ENCODE measurements at regions not wholly inside any gene's neighbourhood (a gene's known extent, or its start where the extent isn't known, plus 50 kb on each side); places are given as distances from the start of the nearest gene placed in this dataset.

DNA sequence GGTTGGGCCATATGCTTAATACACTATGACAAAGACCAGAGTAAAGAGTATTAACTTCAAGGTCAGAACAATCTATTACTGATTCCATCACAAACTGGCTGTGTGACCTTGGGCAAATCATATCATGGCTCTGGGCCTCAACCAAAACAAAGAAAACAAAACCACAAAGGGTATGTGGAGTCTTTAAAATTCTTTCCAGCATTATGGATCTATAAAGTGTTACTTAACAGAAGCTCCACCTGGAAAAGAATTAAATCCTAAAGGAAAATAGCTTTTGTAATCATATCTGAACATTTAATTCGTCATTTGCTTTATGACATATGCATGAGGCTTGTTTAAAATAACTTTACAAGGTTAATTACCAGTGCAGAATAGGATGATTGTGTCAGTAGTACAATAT, 265.5 kb downstream of the SATB1 start:
- Mint-ChIP-seq H3K4me1 (peaks cover 0 to 2% (median 0%) of the 10 kb centered on the region in 4 donors), H3K36me3 (no peaks in the 10 kb centered on the region), H3K9me3 (no peaks in the 10 kb centered on the region), H3K27ac (no peak overlapping the region), H3K4me3 (no peak overlapping the region), H3K27me3 (peaks cover 0 to 5% (median 3%) of the 10 kb centered on the region in 5 donors)
- POLR2A ChIA-PET, result interaction anchor here (0.5 kb wide), 1 partner anchor 143 kb away, joined by 4 read pairs; no protein-coding TSS in a partner anchor
- ATAC-seq (no peak), DNase-seq (no peak)

DNA sequence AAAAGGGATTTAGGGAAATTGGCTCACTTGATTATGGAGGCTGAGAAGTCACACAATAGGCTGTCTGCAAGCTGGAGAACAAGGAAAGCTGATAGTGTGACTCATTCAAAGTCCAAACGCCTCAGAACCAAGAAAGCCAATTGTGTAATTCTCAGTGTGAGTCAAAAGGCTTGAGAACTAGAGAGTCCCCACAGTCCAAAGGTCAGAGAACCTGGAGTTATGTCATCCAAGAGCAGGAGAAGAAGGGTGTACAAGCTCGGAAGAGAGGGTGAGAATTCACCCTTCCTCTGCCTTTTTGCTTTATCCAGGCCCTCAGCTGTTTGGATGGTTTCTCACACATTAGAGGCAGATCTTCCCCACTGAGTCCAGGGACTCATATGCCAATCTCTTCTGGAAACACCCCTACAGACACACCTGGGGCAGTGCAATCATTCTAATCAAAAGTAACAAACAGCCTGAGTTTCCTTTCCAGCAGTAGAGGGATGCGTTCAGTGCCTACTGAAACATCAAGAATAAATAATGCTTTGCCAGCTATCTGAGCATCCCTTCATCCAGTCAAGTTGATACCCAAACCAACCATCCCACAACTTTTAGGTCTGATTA, 271.5 kb downstream of the SATB1 start:
- DNase-seq (no peak), ATAC-seq (no peak)
- Mint-ChIP-seq H3K27me3 (peaks cover 0 to 2% (median 0%) of the 10 kb centered on the region in 5 donors), H3K36me3 (no peaks in the 10 kb centered on the region), H3K9me3 (no peaks in the 10 kb centered on the region), H3K4me1 (no peaks in the 10 kb centered on the region), H3K27ac (no peak overlapping the region), H3K4me3 (no peak overlapping the region)
- POLR2A ChIA-PET, result no interaction called here

DNA sequence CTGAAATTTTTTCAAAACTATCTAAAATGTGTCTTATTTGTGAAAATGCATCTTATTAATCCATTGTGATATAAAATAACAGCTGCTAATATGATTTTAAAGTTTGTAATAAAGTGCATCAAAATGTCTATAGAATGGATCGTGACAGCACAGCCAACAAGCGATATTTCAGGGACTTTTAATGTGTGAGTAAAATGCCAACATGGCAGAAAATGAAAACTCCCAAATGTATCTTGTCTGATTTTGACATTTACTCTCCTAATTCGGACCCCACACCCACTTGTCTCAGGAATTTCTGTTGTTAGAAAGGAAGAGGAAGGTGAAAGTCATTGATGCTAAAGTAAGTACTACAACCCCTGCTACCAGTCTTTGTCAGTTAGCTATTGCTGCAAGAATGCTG, 273.9 kb downstream of the SATB1 start:
- H3K36me3 Mint-ChIP-seq, result no peaks in the 10 kb centered on the region
- no peaks in the 10 kb centered on the region for H3K4me1 Mint-ChIP-seq
- POLR2A ChIA-PET, result no interaction called here
- no peak for DNase-seq
- no peaks in the 10 kb centered on the region for H3K9me3 Mint-ChIP-seq
- ATAC-seq, result no peak
- H3K27ac Mint-ChIP-seq, result no peak overlapping the region
- H3K27me3 Mint-ChIP-seq, result peaks cover 0 to 6% (median 0%) of the 10 kb centered on the region in 5 donors
- H3K4me3 Mint-ChIP-seq, result no peak overlapping the region

DNA sequence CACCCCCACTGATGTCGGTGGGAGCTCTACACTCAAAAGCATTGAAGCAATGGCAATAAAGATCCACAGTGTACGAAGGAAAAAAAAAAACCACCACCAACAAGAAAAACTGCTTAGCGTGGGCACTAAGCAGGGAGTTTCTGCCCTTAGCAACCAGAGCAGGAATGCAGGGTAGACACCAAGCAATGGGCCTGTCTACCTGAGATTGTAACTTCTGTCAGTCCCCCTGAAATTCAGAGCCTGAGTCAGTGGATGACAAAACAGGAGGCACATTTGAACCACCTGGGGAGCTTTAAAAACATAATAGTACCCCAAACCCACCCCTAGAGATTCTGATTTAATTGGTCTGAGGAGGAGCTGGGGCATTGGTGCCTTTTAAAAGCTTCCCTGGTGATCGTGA, 275.2 kb downstream of the SATB1 start:
- H3K4me3 Mint-ChIP-seq, result no peak overlapping the region
- no peaks in the 10 kb centered on the region for H3K4me1 Mint-ChIP-seq
- POLR2A ChIA-PET, result no interaction called here
- no peak for ATAC-seq
- H3K27ac Mint-ChIP-seq, result no peak overlapping the region
- H3K9me3 Mint-ChIP-seq, result no peaks in the 10 kb centered on the region
- H3K27me3 Mint-ChIP-seq, result peaks cover 0 to 6% (median 0%) of the 10 kb centered on the region in 5 donors
- no peaks in the 10 kb centered on the region for H3K36me3 Mint-ChIP-seq
- DNase-seq, result no peak

DNA sequence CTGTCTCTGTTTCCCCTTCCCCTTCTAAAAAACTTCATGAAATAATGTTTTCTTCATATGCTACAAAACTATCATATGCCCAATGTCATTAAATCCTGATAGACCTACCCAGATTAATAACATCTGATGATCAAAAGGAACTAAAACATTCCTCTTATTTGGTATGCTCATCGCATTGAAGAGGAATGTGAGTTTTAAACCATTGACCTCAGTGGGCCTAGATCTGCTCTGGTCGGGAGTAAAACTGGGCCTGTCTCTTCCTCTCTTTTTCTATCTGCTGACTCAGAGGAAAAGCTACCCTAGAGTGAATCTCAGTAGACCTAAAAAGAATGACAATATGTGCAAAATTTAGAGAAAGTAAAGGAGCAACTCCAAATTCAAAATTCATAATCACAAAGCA, 275.8 kb downstream of the SATB1 start:
- Mint-ChIP-seq H3K27ac (no peak overlapping the region), H3K27me3 (peaks cover 0 to 6% (median 0%) of the 10 kb centered on the region in 5 donors), H3K4me3 (no peak overlapping the region), H3K9me3 (no peaks in the 10 kb centered on the region), H3K4me1 (no peaks in the 10 kb centered on the region), H3K36me3 (no peaks in the 10 kb centered on the region)
- ATAC-seq (no peak), DNase-seq (no peak)
- POLR2A ChIA-PET, result no interaction called here

GRCh38 chr3:18144571-18144970, 280.6 kb downstream of the SATB1 start:
- no peaks in the 10 kb centered on the region for H3K36me3 Mint-ChIP-seq
- POLR2A ChIA-PET, result no interaction called here
- no peaks in the 10 kb centered on the region for H3K4me1 Mint-ChIP-seq
- H3K27ac Mint-ChIP-seq, result no peak overlapping the region
- H3K4me3 Mint-ChIP-seq, result no peak overlapping the region
- no peak for DNase-seq
- H3K27me3 Mint-ChIP-seq, result peaks cover 0 to 6% (median 0%) of the 10 kb centered on the region in 5 donors
- H3K9me3 Mint-ChIP-seq, result no peaks in the 10 kb centered on the region
- no peak for ATAC-seq

DNA sequence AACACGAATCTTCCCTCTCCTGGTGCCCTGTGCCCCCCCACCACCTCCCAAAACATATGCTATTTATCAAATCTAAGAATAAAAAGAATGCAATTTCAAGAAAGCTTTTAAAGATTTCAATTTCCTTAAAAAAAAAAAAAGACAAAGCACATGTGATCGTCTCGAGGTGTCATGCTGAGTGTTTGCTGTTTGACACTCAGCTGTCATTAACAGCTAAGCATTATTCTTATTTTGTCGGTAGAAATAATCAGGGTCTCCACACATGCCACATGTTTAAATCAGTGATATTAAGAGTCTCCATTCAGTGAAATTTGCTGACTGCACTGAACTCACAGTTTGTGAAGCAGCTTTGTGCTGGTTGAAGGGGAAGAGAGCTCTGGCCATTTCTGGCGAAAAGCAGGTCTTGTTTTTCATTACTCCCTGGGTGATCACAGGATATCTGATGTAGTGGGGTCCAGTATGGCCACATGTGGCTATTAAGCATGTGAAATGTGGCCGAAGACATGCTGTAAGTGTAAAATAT, 281.8 kb downstream of the SATB1 start:
- Mint-ChIP-seq H3K27me3 (peaks cover 0 to 6% (median 0%) of the 10 kb centered on the region in 5 donors), H3K36me3 (no peaks in the 10 kb centered on the region), H3K4me1 (no peaks in the 10 kb centered on the region), H3K27ac (no peak overlapping the region), H3K9me3 (no peaks in the 10 kb centered on the region), H3K4me3 (no peak overlapping the region)
- DNase-seq (no peak), ATAC-seq (no peak)
- POLR2A ChIA-PET, result no interaction called here

- H3K4me1 Mint-ChIP-seq, result no peaks in the 10 kb centered on the region
- DNase-seq, result no peak
- no peaks in the 10 kb centered on the region for H3K9me3 Mint-ChIP-seq
- H3K4me3 Mint-ChIP-seq, result no peak overlapping the region
- POLR2A ChIA-PET, result no interaction called here
- no peaks in the 10 kb centered on the region for H3K27me3 Mint-ChIP-seq
- H3K36me3 Mint-ChIP-seq, result no peaks in the 10 kb centered on the region
- no peak for ATAC-seq
- no peak overlapping the region for H3K27ac Mint-ChIP-seq
These were observed 287.2 kb downstream of the SATB1 start for GRCh38 chr3:18137958-18138357.

DNA sequence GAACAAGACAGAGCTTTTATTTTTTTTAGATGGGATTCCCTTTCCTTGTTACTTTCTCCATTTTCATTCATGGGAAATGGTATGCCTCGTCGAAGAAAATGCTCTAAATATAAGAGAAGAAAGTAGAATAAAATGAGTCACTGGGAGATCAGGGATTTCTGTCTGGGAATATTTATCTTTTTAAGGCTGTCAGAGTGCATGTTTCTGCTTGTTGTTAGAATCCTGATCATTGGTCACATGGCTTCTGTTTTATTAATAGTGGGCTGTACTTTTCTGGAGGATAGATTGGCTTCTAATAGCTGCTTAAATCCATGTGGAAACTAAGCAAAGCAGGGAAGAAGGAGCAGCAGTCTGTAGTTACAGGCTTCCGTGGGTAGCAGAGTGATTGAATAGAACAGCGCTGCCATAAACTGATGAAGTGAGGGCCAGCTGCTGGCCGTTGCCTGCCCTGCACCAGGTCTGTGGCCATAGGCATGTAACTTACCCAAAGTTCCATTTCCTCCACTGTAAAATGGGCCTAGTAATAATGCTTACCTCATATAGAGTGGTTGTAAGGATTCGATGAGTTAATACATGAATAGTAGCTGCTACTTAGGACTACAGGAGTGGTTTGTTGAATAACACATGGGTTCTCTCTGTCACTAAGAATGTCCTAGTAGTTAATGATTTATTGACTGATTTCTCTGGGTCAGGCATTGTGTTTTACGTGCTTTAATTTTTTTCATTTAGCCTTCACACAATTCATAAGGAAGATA, 289.9 kb downstream of the SATB1 start:
- H3K4me1 Mint-ChIP-seq, result no peaks in the 10 kb centered on the region
- no peak overlapping the region for H3K4me3 Mint-ChIP-seq
- ATAC-seq (no peak), DNase-seq (no peak)
- no peaks in the 10 kb centered on the region for H3K9me3 Mint-ChIP-seq
- H3K36me3 Mint-ChIP-seq, result no peaks in the 10 kb centered on the region
- no peaks in the 10 kb centered on the region for H3K27me3 Mint-ChIP-seq
- H3K27ac Mint-ChIP-seq, result no peak overlapping the region
- POLR2A ChIA-PET, result no interaction called here

DNA sequence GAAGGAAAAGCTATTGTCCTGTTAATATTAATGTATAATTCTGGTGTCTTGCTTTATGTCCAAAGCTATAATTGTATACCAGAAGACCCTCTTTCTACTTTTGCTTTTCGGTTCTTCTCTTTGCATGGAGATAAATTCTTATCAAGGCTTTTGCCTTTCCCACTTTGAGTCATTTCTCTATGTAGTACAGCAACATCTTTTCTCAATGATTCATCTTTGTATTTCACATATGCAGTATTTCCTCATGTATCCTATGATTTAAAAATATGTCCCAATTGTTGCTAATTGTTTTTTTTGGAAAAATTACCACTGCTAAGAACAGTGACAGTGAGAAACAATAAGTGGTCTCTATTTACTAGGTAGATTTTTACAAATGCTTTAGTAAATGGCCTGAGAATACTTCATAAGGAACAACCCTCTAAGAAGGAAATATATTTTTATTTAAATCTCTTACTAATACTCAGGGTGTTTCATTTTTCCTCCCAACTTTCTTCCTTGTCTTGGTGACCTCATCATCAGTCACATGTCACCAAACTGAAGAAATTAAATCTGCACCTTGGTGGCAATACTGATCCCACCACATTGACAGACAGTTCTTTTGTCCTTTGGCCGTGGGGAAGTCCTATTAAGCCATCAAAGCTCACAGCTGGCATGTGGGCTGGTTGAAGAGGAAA, 290.6 kb downstream of the SATB1 start:
- H3K9me3 Mint-ChIP-seq, result no peaks in the 10 kb centered on the region
- no peaks in the 10 kb centered on the region for H3K4me1 Mint-ChIP-seq
- DNase-seq (no peak), ATAC-seq (no peak)
- H3K27ac Mint-ChIP-seq, result no peak overlapping the region
- POLR2A ChIA-PET, result no interaction called here
- no peak overlapping the region for H3K4me3 Mint-ChIP-seq
- no peaks in the 10 kb centered on the region for H3K27me3 Mint-ChIP-seq
- H3K36me3 Mint-ChIP-seq, result no peaks in the 10 kb centered on the region

DNA sequence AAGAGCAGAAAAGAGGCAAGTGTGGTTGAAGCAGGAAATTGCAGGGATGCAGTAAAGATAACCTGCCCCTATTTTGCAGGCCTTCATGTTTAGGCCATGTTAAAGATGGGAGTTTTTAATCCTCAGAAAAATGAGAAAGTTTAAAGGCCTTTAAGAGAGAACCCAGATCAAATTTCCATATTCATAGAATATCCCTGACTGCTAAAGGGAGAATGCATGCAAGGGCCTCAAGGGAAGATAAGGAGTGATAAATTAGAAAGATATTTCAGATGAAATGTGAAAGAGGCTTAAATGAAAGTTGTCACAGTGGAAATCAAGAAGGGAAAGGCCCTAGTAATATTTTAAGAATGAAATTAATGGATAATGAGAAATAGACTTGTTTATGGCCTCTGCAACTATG, 292.1 kb downstream of the SATB1 start:
- Mint-ChIP-seq H3K4me3 (no peak overlapping the region), H3K27me3 (no peaks in the 10 kb centered on the region), H3K4me1 (peaks cover 0 to 7% (median 0%) of the 10 kb centered on the region in 4 donors), H3K36me3 (no peaks in the 10 kb centered on the region), H3K27ac (peak overlapping the region in 1 of 10 donors; percentile 39), H3K9me3 (no peaks in the 10 kb centered on the region)
- ATAC-seq (no peak), DNase-seq (no peak)
- POLR2A ChIA-PET, result no interaction called here

DNA sequence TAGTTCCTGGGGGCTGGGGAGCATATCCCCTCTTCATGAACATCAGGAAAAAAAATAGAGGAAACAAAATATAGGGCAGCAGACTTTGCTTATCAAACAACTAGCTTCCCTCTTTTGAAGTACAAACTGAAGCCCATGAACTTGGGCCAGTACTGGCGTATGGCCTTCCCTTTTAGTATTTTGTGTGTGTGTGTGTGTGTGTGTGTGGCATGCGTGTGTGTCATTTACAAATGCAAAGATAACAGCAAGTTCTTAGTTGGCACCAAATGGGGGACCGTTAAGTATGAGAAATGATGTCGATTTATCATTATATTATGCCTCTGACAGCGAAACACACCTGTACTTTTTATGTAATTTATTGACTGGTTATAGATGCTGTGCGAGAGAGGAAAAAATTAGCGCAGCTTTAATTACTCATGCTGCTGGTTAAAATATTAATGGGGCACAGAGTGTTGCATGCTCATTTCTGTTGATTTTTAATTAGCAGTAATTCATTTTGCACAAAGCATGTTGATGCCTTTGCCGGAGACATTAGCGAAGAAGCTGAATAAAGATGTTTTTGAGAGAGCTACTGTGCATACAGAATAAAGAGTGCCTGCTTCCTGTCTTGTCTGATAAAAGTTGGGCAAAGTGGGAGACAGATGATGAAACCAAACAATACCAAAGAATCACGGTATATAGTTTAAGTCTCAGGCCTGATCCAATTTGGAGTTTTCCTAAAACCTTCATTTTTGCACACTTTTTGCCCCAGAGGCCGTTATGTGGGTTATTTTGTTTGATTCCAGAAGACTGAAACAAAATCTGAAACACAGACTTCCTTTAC, 297.1 kb downstream of the SATB1 start:
- peaks cover 0 to 21% (median under 1%) of the 10 kb centered on the region in 4 donors for H3K4me1 Mint-ChIP-seq
- peak overlapping the region in 1 of 10 donors; percentile 53 for H3K27ac Mint-ChIP-seq
- no peaks in the 10 kb centered on the region for H3K9me3 Mint-ChIP-seq
- H3K4me3 Mint-ChIP-seq, result no peak overlapping the region
- POLR2A ChIA-PET, result no interaction called here
- H3K36me3 Mint-ChIP-seq, result no peaks in the 10 kb centered on the region
- H3K27me3 Mint-ChIP-seq, result no peaks in the 10 kb centered on the region
- no peak for ATAC-seq
- DNase-seq, result no peak

Data from naive thymus-derived CD8-positive, alpha-beta T cell (primary cell).